GM21737 (cell line): ENCODE measurements at regions not wholly inside any gene's neighbourhood (a gene's known extent, or its start where the extent isn't known, plus 50 kb on each side); places are given as distances from the start of the nearest gene placed in this dataset.

Experiments
- ATAC-seq: cut with Tn5 transposase; IDR thresholded peaks from one replicate; pipeline ENCODE4 v1.9.1; 2021; ENCODE audit warnings: mild to moderate bottlenecking, moderate library complexity; ENCODE audit not compliant: unreplicated experiment

GRCh38 chr5:152853361-152853760 lies 448.3 kb upstream of the NMUR2 start:
- no peak for ATAC-seq

GRCh38 chr5:152855441-152855840 lies 450.4 kb upstream of the NMUR2 start:
- ATAC-seq, result no peak

- no peak for ATAC-seq
Observed at GRCh38 chr5:152861231-152861630, 456.2 kb upstream of the NMUR2 start.

GRCh38 chr5:152864447-152864846 lies 459.4 kb upstream of the NMUR2 start:
- ATAC-seq, result no peak

- ATAC-seq, result no peak
Observed at GRCh38 chr5:152864991-152865390, 459.9 kb upstream of the NMUR2 start.

GRCh38 chr5:152869971-152870370 lies 464.9 kb upstream of the NMUR2 start:
- ATAC-seq, result no peak

- no peak for ATAC-seq
Observed at GRCh38 chr5:152882621-152883020, 477.5 kb upstream of the NMUR2 start.

- no peak for ATAC-seq
Observed at GRCh38 chr5:152883066-152883775, 478.1 kb upstream of the NMUR2 start.

GRCh38 chr5:152884006-152884405 lies 478.9 kb upstream of the NMUR2 start:
- no peak for ATAC-seq

- no peak for ATAC-seq
Observed at GRCh38 chr5:152900332-152900731, 495.3 kb upstream of the NMUR2 start.

GRCh38 chr5:152901754-152902153 lies 496.7 kb upstream of the NMUR2 start:
- ATAC-seq, result no peak

- ATAC-seq, result no peak
Observed at GRCh38 chr5:152905286-152905685, 500.2 kb upstream of the NMUR2 start.

- ATAC-seq, result no peak
Observed at GRCh38 chr5:152907488-152908245, 502.6 kb upstream of the NMUR2 start.

GRCh38 chr5:152912924-152913323 lies 507.8 kb upstream of the NMUR2 start:
- ATAC-seq, result no peak

GRCh38 chr5:152932621-152933020 lies 527.5 kb upstream of the NMUR2 start:
- ATAC-seq, result no peak

- ATAC-seq, result no peak
Observed at GRCh38 chr5:152933056-152933455, 528.0 kb upstream of the NMUR2 start.

GRCh38 chr5:152938630-152939029 lies 533.6 kb upstream of the NMUR2 start:
- ATAC-seq, result no peak

GRCh38 chr5:152942633-152943336 lies 537.7 kb upstream of the NMUR2 start:
- ATAC-seq, result no peak

GRCh38 chr5:152953788-152954483 lies 536.5 kb upstream of the GRIA1 start:
- no peak for ATAC-seq

- ATAC-seq, result no peak
Observed at GRCh38 chr5:152956943-152957613, 533.4 kb upstream of the GRIA1 start.
